GM18858 (cell line): ENCODE measurements at regions not wholly inside any gene's neighbourhood (a gene's known extent, or its start where the extent isn't known, plus 50 kb on each side); places are given as distances from the start of the nearest gene placed in this dataset.
"Not testable (repeated sequence)": the region's sequence is repeated elsewhere in the genome, so short reads cannot be mapped to it uniquely, and the experiment has no call there.

Experiments used
- ATAC-seq: cut with Tn5 transposase; IDR thresholded peaks from one replicate; pipeline ENCODE4 v1.9.1; 2021; ENCODE audit not compliant: unreplicated experiment

- ATAC-seq = no peak
These were observed 349.2 kb upstream of the PRKCQ start for GRCh38 chr10:6929148-6929830.

DNA sequence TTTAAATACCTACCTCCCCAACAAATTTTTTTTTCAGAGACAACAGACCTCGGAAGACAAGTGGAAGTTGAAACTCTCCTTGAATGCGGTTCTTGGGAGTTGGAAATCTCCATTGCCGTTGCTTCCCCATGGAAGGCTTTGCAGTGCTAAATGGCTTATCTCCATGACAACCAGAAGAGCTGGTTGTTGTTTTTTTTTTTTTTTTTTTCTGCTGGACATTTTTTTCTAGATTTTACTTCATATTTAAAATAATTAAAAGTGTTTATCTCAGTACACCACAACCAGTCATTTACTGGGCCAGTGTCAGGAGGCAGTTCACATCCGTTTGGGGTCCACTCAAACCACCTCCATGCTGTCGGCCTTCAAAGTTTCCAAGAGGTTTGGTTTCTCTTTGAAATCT, 348.5 kb upstream of the PRKCQ start:
- no peak for ATAC-seq

DNA sequence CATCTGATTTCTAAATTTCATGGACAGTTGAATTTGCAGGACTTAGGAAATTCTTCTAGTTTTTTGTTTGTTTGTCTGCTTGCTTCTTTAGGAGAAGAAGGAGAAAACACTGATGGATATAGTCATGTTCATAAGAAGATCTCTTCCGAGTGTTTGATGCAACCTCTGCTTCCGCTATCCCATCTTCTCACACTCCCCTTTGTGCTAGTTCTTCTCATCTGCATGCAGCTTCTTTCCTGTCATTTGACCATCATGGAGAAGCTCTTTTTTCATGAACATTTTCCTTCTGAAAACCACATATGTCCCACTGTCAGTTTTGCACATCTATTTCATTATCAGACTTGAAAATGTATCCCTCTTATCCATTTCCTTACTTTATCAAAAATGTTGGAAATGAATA, 346.9 kb upstream of the PRKCQ start:
- ATAC-seq = no peak

DNA sequence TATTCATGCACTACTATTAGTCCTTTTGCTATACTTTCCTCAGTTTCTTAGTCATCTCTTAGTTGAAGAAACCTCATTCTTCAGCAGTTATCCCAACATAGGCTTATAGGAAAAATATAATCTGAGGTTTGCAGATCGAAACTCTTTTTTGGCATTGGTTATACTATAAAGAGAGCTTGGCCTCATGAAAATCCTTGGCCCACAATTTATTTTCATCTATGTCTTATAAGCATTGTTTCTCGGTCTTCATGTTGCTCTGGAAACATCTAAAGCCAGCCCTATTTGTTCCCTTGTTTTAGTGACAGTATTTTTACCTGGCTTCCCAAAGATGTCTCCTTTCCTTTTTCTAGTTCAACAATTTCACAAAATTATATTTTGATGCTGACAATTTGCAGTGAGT, 345.1 kb upstream of the PRKCQ start:
- no peak for ATAC-seq

DNA sequence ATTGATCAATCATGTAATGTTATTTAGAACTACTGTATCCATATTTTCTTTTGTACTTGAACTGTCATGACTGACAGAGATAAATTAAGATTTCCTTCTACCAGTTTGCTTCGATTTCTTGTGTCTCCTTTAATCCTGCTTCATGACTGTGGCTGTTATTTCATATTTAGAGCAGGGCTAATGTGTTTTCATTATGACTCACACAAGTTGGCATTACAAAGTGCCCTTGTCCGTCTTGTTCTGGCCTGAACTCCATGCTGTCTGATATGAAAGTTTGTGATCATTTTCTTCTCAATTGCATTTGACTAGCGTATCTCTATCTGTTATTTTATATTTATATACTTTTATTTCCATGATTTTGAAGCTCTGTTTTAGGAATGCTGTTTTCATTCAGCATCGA, 344.1 kb upstream of the PRKCQ start:
- ATAC-seq = no peak

GRCh38 chr10:6921026-6921425, 340.9 kb upstream of the PRKCQ start:
- ATAC-seq = not testable (repeated sequence)

- peak; percentile 96 for ATAC-seq
These were observed 340.3 kb upstream of the PRKCQ start for GRCh38 chr10:6920072-6921019.

DNA sequence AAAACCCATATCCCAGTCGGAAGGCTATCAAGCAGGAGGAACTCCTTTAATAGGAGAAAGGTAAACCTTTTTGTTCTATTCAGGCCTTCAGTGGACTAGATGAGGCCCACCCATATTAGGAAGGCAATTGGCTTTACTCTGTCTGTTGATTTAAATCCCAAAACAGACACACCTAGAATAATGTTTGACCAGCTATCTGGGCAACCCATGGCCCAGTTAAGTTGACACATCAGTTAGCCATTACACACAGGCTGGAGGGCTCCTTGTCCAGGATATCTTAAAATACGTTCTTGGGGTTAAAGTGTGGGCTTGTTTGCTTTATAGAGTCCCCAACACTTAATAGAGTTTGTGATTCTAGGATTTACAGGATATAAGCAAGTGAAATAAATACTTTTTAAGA, 339.0 kb upstream of the PRKCQ start:
- no peak for ATAC-seq

- ATAC-seq = no peak
These were observed 338.2 kb upstream of the PRKCQ start for GRCh38 chr10:6918305-6918704.

- no peak for ATAC-seq
These were observed 337.0 kb upstream of the PRKCQ start for GRCh38 chr10:6917125-6917524.

DNA sequence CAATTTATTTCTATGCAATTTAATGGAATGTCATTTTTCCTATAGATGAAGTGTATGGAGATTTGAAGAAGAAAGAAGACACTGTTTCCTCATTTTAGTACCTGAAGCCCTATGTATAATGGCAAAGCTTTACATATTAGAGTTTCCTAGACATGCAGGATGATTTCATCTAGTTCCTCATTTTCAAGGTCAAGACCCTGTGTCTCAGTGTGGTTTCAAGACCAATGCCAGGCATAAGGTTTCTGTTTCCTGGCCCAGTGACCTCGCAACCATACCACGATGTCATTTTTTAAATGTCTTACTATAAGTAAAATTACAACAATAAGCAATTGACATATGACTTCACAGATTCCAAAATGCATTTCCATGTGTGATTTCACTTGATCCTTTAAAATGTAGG, 336.5 kb upstream of the PRKCQ start:
- ATAC-seq = peak; percentile 33

GRCh38 chr10:6915307-6915706, 335.2 kb upstream of the PRKCQ start:
- ATAC-seq = no peak

GRCh38 chr10:6912929-6913328, 332.9 kb upstream of the PRKCQ start:
- ATAC-seq = peak; percentile 30

- ATAC-seq = no peak
These were observed 332.3 kb upstream of the PRKCQ start for GRCh38 chr10:6912424-6912823.

DNA sequence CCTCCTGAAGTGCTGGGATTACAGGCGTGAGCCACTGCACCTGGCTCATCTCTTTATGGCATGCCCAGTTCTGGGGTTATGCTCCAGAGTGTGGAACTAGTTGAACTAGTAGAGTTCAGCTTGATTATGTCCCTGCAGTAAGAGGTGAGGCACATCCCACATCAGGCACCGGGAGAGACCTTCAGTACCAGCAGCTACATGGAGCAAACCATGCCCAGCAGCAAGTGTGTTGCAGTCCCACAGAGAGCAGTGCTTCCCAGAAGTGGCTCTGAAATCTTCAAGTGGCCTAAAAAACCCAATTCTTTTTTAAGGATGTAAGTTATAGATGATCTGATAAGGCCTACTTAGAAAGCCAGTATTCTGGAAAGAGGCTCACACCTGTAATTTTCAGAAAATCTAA, 331.9 kb upstream of the PRKCQ start:
- no peak for ATAC-seq

GRCh38 chr10:6909905-6910560, 330.0 kb upstream of the PRKCQ start:
- no peak for ATAC-seq

- ATAC-seq = no peak
These were observed 327.9 kb upstream of the PRKCQ start for GRCh38 chr10:6907877-6908530.

- no peak for ATAC-seq
These were observed 314.3 kb upstream of the PRKCQ start for GRCh38 chr10:6894405-6894804.

DNA sequence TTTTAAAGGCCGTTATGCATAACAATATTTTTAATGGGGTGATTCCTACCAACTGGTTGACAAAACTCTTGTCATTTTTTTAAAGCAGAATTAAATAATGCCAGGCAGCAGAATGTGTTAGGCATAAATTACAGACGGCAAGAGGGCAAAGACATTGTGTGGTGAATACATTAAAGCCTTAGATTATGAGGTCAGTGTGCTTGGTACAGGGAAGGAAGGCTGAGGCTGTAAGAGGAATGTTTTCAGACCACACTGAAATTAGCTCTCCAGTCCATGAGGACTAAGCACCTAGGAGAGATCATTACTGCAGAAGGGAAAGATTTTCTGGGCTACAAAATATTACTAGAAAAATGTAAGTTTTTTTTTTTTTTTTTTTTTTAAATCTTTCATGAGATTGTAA, 312.8 kb upstream of the PRKCQ start:
- no peak for ATAC-seq

DNA sequence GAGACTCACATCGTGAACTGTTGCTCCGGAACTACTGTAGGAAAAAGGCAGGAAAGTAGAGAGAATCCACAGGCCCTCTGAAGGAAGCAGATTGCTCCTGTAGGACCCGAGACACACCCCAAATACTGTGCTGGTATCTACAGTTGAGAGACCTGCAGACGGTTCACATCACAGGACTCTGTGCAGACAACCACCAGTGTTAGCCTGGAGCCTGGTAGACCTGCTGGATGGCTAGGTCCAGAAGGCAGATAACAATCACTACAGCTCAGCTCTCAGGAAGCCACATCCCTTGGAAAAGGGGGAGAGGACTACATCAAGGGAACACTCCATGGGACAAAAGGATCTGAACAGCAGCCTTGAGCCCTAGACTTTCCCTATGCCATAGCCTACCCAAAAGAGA, 311.8 kb upstream of the PRKCQ start:
- ATAC-seq = no peak

GRCh38 chr10:6889718-6890117, 309.6 kb upstream of the PRKCQ start:
- no peak for ATAC-seq
